K562 (cell line): ENCODE measurements at regions not wholly inside any gene's neighbourhood (a gene's known extent, or its start where the extent isn't known, plus 50 kb on each side); places are given as distances from the start of the nearest gene placed in this dataset.

Experiments used
- ATAC-seq: fragments of 200-7000 bp; cut with Tn5 transposase; 3 replicates; pipeline ENCODE4 v1.9.1; 2020; ENCODE audit warnings: moderate library complexity
- BruUV-seq: library from RNA; stranded (reverse); fragments of 400-500 nt; replicated peaks from 2 replicates; lab custom pipeline; 2021; lab: Mats Ljungman, UMichigan
- CTCF ChIA-PET: fragments of 300-600 bp; formaldehyde crosslinking; extraction: SDS; loops from one replicate; lab custom pipeline; 2021; ENCODE audit warnings: low intra/inter-chr PET ratio; lab: Yijun Ruan, JAX
- POLR2A ChIA-PET: fragments of 300-600, 350-650 bp; sonication (Branson Sonifier 250); formaldehyde crosslinking; extraction: SDS; loops from one replicate; lab custom pipeline; 2021; ENCODE audit warnings: antibody characterized with exemption, inconsistent platforms; lab: Yijun Ruan, JAX
- DNase-seq, 4 experiments: peaks; one replicate each; pipeline versions ENCODE4 v3.0.0 to v3.0.0-alpha.2; 2011 to 2018; ENCODE audit warnings: low spot score in 3 of 4, mixed read lengths in 3 of 4; ENCODE audit errors: extremely low read depth in 1 of 4
- FAIRE-seq: peaks from 2 replicates; lab custom pipeline; 2011; peaks lifted over from hg19 to GRCh38; lab: Jason Lieb, UNC
- H2AFZ ChIP-seq: 2 replicates; pipeline ENCODE4 v1.6.0; 2011; ENCODE audit warnings: low read depth, low read length, control low read depth, inconsistent platforms
- H3K27ac ChIP-seq: fragments of 200-600 bp; 3 replicates; pipeline ENCODE4 v1.8.0; 2011; ENCODE audit warnings: low read depth, mild to moderate bottlenecking, control low read depth, inconsistent platforms, low read length, moderate library complexity, mixed read lengths; ENCODE audit errors: extremely low read depth
- H3K27me3 ChIP-seq, 2 experiments: fragments of 300-600 bp in 1 of 2; 2 replicates in 1 of 2; 3 replicates in 1 of 2; pipeline versions ENCODE4 v1.6.0 to v1.8.0; 2011; ENCODE audit warnings: inconsistent platforms in 2 of 2, low read length in 2 of 2, mild to moderate bottlenecking in 1 of 2, mixed read lengths in 1 of 2, moderate library complexity in 1 of 2; ENCODE audit not compliant: control insufficient read depth in 2 of 2, insufficient read depth in 2 of 2
- H3K36me3 ChIP-seq: fragments of 300-600 bp; 3 replicates; pipeline ENCODE4 v1.8.0; 2011; ENCODE audit warnings: mild to moderate bottlenecking, low read length, inconsistent platforms; ENCODE audit not compliant: control insufficient read depth, insufficient read depth
- H3K4me1 ChIP-seq, 2 experiments: fragments of 200-600 bp in 1 of 2; replicated peaks in 1 of 2; 2 replicates in 1 of 2; 3 replicates in 1 of 2; pipeline versions ENCODE4 v1.5.1 to v1.8.0; 2011; ENCODE audit warnings: inconsistent platforms in 2 of 2, low read length in 2 of 2, mild to moderate bottlenecking in 1 of 2, mixed read lengths in 1 of 2, moderate library complexity in 1 of 2; ENCODE audit not compliant: control insufficient read depth in 2 of 2, insufficient read depth in 2 of 2
- H3K4me2 ChIP-seq: 2 replicates; pipeline ENCODE4 v1.6.1; 2011; ENCODE audit warnings: low read length, control low read depth, inconsistent platforms, mixed read lengths; ENCODE audit not compliant: insufficient read depth
- H3K4me3 ChIP-seq: fragments of 200-600 bp; sonication (generic), shearing (Covaris generic); 2 replicates; pipeline ENCODE4 v1.5.1; 2016; ENCODE audit warnings: control low read depth, inconsistent platforms
- H3K79me2 ChIP-seq: fragments of 200-600 bp; 3 replicates; pipeline ENCODE4 v1.8.0; 2011; ENCODE audit warnings: low read length, inconsistent platforms; ENCODE audit not compliant: control insufficient read depth, insufficient read depth
- H3K9ac ChIP-seq, 2 experiments: 2 replicates each; pipeline versions ENCODE4 v1.6.0 to v1.6.1; 2011; ENCODE audit warnings: low read depth in 2 of 2, low read length in 2 of 2, control low read depth in 1 of 2, inconsistent platforms in 1 of 2, mild to moderate bottlenecking in 1 of 2, mixed read lengths in 1 of 2; ENCODE audit not compliant: insufficient read depth in 1 of 2
- H3K9me1 ChIP-seq: one replicate; pipeline ENCODE4 v1.6.0; 2011; ENCODE audit warnings: inconsistent platforms, mild to moderate bottlenecking, low read length, moderate library complexity; ENCODE audit not compliant: control insufficient read depth, insufficient read depth
- H3K9me3 ChIP-seq: replicated peaks from 2 replicates; pipeline ENCODE4 v1.5.1; 2011; ENCODE audit warnings: low read depth, low read length, inconsistent platforms; ENCODE audit not compliant: control insufficient read depth, insufficient read depth
- H4K20me1 ChIP-seq: replicated peaks from 2 replicates; pipeline ENCODE4 v1.6.1; 2011; ENCODE audit warnings: low read length, inconsistent platforms, mixed read lengths; ENCODE audit not compliant: control insufficient read depth, insufficient read depth
- BHLHE40 ChIP-seq: IDR thresholded peaks from 2 replicates; pipeline ENCODE4 v1.6.1; 2011; ENCODE audit warnings: low read length, improper control_type of control experiment
- CBFA2T3 ChIP-seq: fragments of 450-650 bp; IDR thresholded peaks from 2 replicates; pipeline ENCODE4 v1.6.1; 2017
- CBX1 ChIP-seq: sonication (generic); IDR thresholded peaks from 2 replicates; pipeline ENCODE4 v1.6.1; 2016; ENCODE audit warnings: antibody characterized with exemption, low read depth, mild to moderate bottlenecking
- CBX2 ChIP-seq: fragments of 200-600 bp; sonication (generic); IDR thresholded peaks from one replicate; pipeline ENCODE4 v1.6.1; 2012; ENCODE audit warnings: mild to moderate bottlenecking, low read length, inconsistent platforms; ENCODE audit not compliant: insufficient read depth, poor library complexity, severe bottlenecking
- DACH1 ChIP-seq: fragments of 450-650 bp; IDR thresholded peaks from 2 replicates; pipeline ENCODE4 v1.6.1; 2018; ENCODE audit not compliant: partially characterized antibody
- E2F1 ChIP-seq: sonication (generic); formaldehyde crosslinking; IDR thresholded peaks from 2 replicates; pipeline ENCODE4 v1.8.1; 2023; ENCODE audit warnings: mild to moderate bottlenecking, missing genetic modification reagents, moderate library complexity
- L3MBTL2 ChIP-seq: fragments of 450-650 bp; IDR thresholded peaks from 2 replicates; pipeline ENCODE4 v1.6.1; 2016; ENCODE audit warnings: mild to moderate bottlenecking, moderate library complexity
- NEUROD1 ChIP-seq: fragments of 150-350 bp; IDR thresholded peaks from 2 replicates; pipeline ENCODE4 v1.6.1; 2014; ENCODE audit warnings: borderline replicate concordance, low read length, low read depth; ENCODE audit not compliant: partially characterized antibody
- POLR2A ChIP-seq: fragments of 450-650 bp; conservative IDR thresholded peaks from 2 replicates; pipeline ENCODE4 v1.6.1; 2016
- PYGO2 ChIP-seq: fragments of 450-650 bp; IDR thresholded peaks from 2 replicates; pipeline ENCODE4 v1.6.1; 2016; ENCODE audit warnings: mild to moderate bottlenecking, missing genetic modification characterization, moderate library complexity, missing compliant biosample characterization
- SMARCC2 ChIP-seq: fragments of 450-650 bp; IDR thresholded peaks from 2 replicates; pipeline ENCODE4 v1.6.1; 2017; ENCODE audit warnings: antibody characterized with exemption, moderate library complexity, mild to moderate bottlenecking, low read depth
- TAF7 ChIP-seq: fragments of 450-650 bp; IDR thresholded peaks from 2 replicates; pipeline ENCODE4 v1.6.1; 2016; ENCODE audit warnings: missing genetic modification characterization, missing compliant biosample characterization
- ZFPM2 ChIP-seq: fragments of 250-450 bp; sonication (Bioruptor Pico); IDR thresholded peaks from 2 replicates; pipeline ENCODE4 v1.5.1; 2022; ENCODE audit warnings: mild to moderate bottlenecking
- WGBS: fragments of 100-300 bp; shearing (Covaris generic); methylation state at CpG from one replicate; pipeline ENCODE4 v1.1.6; 2016; ENCODE audit warnings: low coverage, mixed read lengths; ENCODE audit not compliant: insufficient coverage; ENCODE audit errors: missing lambda C conversion rate; 5-methylcytosine and 5-hydroxymethylcytosine counted together
- in situ Hi-C: fragments of 300-500 bp; cut with MboI; formaldehyde crosslinking; loops from 4 replicates; pipeline ENCODE4 v1.15.0; 2018; ENCODE audit warnings: inconsistent platforms, mixed read lengths
- intact Hi-C: fragments of 100-400 bp; cut with micrococcal nuclease; formaldehyde crosslinking; loops from 2 replicates; pipeline ENCODE4 v1.14.2; 2022

- H3K9ac ChIP-seq = no peak overlapping the region
- FAIRE-seq (no peak), DNase-seq (no peak), ATAC-seq (no peak)
- H3K36me3 ChIP-seq = no peaks in the 10 kb centered on the region
- H3K4me3 ChIP-seq = no peak overlapping the region
- H3K4me2 ChIP-seq = no peak overlapping the region
- no peaks in the 10 kb centered on the region for H4K20me1 ChIP-seq
- H3K27me3 ChIP-seq = peaks cover 0 to 6% of the 10 kb centered on the region in 2 experiments; a peak in 1 of 5 replicates
- no peaks in the 10 kb centered on the region for H3K9me1 ChIP-seq
- BruUV-seq = no TSS peak
- intact Hi-C loops = no loop called here
- H3K4me1 ChIP-seq = no peaks in the 10 kb centered on the region
- in situ Hi-C loops = no loop called here
- ChIA-PET CTCF (no interaction called here), POLR2A (no interaction called here)
- 0% methylated on average over 2 of the region's 2 CpGs for WGBS
- no peak overlapping the region for H2AFZ ChIP-seq
- TF ChIP-seq L3MBTL2 (no peak), CBFA2T3 (no peak), TAF7 (tag) (no peak), CBX2 (no peak)
- no peak overlapping the region for H3K27ac ChIP-seq
- H3K79me2 ChIP-seq = no peaks in the 10 kb centered on the region
- no peaks in the 10 kb centered on the region for H3K9me3 ChIP-seq
Observed at GRCh38 chr2:404581-404980, 116.7 kb upstream of the ALKAL2 start.

GRCh38 chr2:403682-404081, 115.8 kb upstream of the ALKAL2 start:
- intact Hi-C loops = no loop called here
- H3K9ac ChIP-seq = no peak overlapping the region

More at GRCh38 chr2:403682-404081, 115.8 kb upstream of the ALKAL2 start:
- Histone ChIP-seq H3K27ac (no peak overlapping the region), H3K9me3 (no peaks in the 10 kb centered on the region), H3K27me3 (0 out of 5 replicates have a peak, but pooled peaks cover 0 to 4% of the 10 kb centered on the region in 2 experiments), H3K4me1 (no peaks in the 10 kb centered on the region), H3K36me3 (no peaks in the 10 kb centered on the region), H3K9me1 (no peaks in the 10 kb centered on the region), H3K79me2 (no peaks in the 10 kb centered on the region), H2AFZ (no peak overlapping the region), H3K4me2 (no peak overlapping the region), H4K20me1 (no peaks in the 10 kb centered on the region), H3K4me3 (no peak overlapping the region)
- no peak for TF ChIP-seq NEUROD1
- TF ChIP-seq PYGO2 = no peak
- TF ChIP-seq ZFPM2 = no peak
- TF ChIP-seq E2F1 = no peak
- TF ChIP-seq DACH1 = no peak
- TF ChIP-seq BHLHE40 = no peak
- TF ChIP-seq SMARCC2 = no peak
- no peak for TF ChIP-seq POLR2A
- no peak for TF ChIP-seq CBX1
- in situ Hi-C loops = no loop called here
- FAIRE-seq (no peak), DNase-seq (no peak), ATAC-seq (no peak)
- ChIA-PET CTCF (no interaction called here), POLR2A (no interaction called here)
- BruUV-seq = no TSS peak
